ENCODE measurements at regions not wholly inside any gene's neighbourhood (a gene's known extent, or its start where the extent isn't known, plus 50 kb on each side); places are given as distances from the start of the nearest gene placed in this dataset.
"Not testable (repeated sequence)": the region's sequence is repeated elsewhere in the genome, so short reads cannot be mapped to it uniquely, and the experiment has no call there.

- Histone ChIP-seq H3K9me2 (replicated peaks; ENCODE audit: low read depth, low read length) (no peaks in the 10 kb centered on the region), H4K20me1 (ENCODE audit: insufficient read depth, low read length, poor library complexity, severe bottlenecking) (no peaks in the 10 kb centered on the region)
These were observed 274.1 kb upstream of the CHRM3 start for GRCh38 chr1:239112101-239112935.

DNA sequence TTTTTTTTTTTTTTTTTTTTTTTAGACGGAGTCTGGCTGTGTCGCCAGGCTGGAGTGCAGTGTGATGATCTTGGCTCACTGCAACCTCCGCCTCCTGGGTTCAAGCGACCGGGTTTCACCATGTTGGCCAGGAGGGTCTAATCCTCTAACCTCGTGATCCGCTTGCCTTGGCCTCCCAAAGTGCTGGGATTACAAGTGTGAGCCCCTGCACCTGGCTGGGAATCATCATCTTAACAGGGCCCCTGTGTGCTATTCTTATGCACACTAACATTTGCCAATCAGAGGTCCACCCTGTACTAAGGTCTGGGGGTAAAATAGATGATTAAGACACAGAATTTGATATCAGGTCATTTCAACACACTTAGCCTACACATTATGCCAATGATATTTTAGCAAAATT lies 278.7 kb upstream of the CHRM3 start:
- Histone ChIP-seq H3K4me2 (ENCODE audit: low read depth, low read length, poor library complexity, severe bottlenecking) (no peak overlapping the region), H4K20me1 (ENCODE audit: insufficient read depth, low read length, poor library complexity, severe bottlenecking) (no peaks in the 10 kb centered on the region), H3K9me3 (ENCODE audit: insufficient read depth, low read depth, low read length) (no peaks in the 10 kb centered on the region), H3K36me3 (ENCODE audit: insufficient read depth, low read length) (no peaks in the 10 kb centered on the region), H2AFZ (ENCODE audit: low read length) (no peak overlapping the region), H3K9me2 (replicated peaks; ENCODE audit: low read depth, low read length) (no peaks in the 10 kb centered on the region), H3K79me2 (ENCODE audit: insufficient read depth, low read length) (no peaks in the 10 kb centered on the region), H3K27me3 (ENCODE audit: insufficient read depth, low read length, poor library complexity, severe bottlenecking) (no peaks in the 10 kb centered on the region), H3F3A (ENCODE audit: low read depth) (no peaks in the 10 kb centered on the region), H3K4me3 (ENCODE audit: low read length, poor library complexity, severe bottlenecking) (no peak overlapping the region), H3K4me1 (ENCODE audit: insufficient read depth, low read length, poor library complexity, severe bottlenecking) (no peaks in the 10 kb centered on the region), H3K9ac (ENCODE audit: low read depth, low read length, poor library complexity, severe bottlenecking) (no peak overlapping the region)
- TF ChIP-seq, protein P1, sequence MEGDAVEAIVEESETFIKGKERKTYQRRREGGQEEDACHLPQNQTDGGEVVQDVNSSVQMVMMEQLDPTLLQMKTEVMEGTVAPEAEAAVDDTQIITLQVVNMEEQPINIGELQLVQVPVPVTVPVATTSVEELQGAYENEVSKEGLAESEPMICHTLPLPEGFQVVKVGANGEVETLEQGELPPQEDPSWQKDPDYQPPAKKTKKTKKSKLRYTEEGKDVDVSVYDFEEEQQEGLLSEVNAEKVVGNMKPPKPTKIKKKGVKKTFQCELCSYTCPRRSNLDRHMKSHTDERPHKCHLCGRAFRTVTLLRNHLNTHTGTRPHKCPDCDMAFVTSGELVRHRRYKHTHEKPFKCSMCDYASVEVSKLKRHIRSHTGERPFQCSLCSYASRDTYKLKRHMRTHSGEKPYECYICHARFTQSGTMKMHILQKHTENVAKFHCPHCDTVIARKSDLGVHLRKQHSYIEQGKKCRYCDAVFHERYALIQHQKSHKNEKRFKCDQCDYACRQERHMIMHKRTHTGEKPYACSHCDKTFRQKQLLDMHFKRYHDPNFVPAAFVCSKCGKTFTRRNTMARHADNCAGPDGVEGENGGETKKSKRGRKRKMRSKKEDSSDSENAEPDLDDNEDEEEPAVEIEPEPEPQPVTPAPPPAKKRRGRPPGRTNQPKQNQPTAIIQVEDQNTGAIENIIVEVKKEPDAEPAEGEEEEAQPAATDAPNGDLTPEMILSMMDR (conservative IDR thresholded peaks at IDR 0.05; ENCODE audit: low read length): no peak
- no peak for TF ChIP-seq EZH2phosphoT487 (IDR thresholded peaks at IDR 0.05; ENCODE audit: borderline replicate concordance)

More at GRCh38 chr1:239112101-239112935, 274.1 kb upstream of the CHRM3 start:
- Histone ChIP-seq H3F3A (ENCODE audit: low read depth) (no peaks in the 10 kb centered on the region), H3K9me3 (ENCODE audit: insufficient read depth, low read depth, low read length) (peaks cover 4% of the 10 kb centered on the region; the same call in 1 of the 2 replicates), H3K4me1 (ENCODE audit: insufficient read depth, low read length, poor library complexity, severe bottlenecking) (no peaks in the 10 kb centered on the region), H3K27me3 (ENCODE audit: insufficient read depth, low read length, poor library complexity, severe bottlenecking) (no peaks in the 10 kb centered on the region), H3K4me2 (ENCODE audit: low read depth, low read length, poor library complexity, severe bottlenecking) (no peak overlapping the region), H3K36me3 (ENCODE audit: insufficient read depth, low read length) (no peaks in the 10 kb centered on the region), H3K9ac (ENCODE audit: low read depth, low read length, poor library complexity, severe bottlenecking) (no peak overlapping the region), H2AFZ (ENCODE audit: low read length) (no peak overlapping the region), H3K4me3 (ENCODE audit: low read length, poor library complexity, severe bottlenecking) (no peak overlapping the region), H3K79me2 (ENCODE audit: insufficient read depth, low read length) (no peaks in the 10 kb centered on the region)
- TF ChIP-seq, protein P1 (conservative IDR thresholded peaks at IDR 0.05; ENCODE audit: low read length): no peak
- no peak for TF ChIP-seq EZH2phosphoT487 (IDR thresholded peaks at IDR 0.05; ENCODE audit: borderline replicate concordance)

DNA sequence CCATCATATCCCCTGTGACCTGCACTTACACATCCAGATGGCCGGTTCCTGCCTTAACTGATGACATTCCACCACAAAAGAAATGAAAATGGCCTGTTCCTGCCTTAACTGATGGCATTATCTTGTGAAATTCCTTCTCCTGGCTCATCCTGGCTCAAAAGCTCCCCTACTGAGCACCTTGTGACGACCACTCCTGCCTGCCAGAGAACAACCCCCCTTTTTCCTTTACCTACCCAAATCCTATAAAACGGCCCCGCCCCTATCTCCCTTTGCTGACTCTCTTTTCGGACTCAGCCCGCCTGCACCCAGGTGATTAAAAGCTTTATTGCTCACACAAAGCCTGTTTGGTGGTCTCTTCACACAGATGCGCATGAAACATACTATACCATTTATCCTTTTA lies 279.7 kb upstream of the CHRM3 start:
- H3K27me3 ChIP-seq (ENCODE audit: insufficient read depth, low read length, poor library complexity, severe bottlenecking); H2AFZ ChIP-seq (ENCODE audit: low read length); H3K4me1 ChIP-seq (ENCODE audit: insufficient read depth, low read length, poor library complexity, severe bottlenecking); H3F3A ChIP-seq (ENCODE audit: low read depth); H3K79me2 ChIP-seq (ENCODE audit: insufficient read depth, low read length); H3K9me2 ChIP-seq (replicated peaks; ENCODE audit: low read depth, low read length); H4K20me1 ChIP-seq (ENCODE audit: insufficient read depth, low read length, poor library complexity, severe bottlenecking); H3K9ac ChIP-seq (ENCODE audit: low read depth, low read length, poor library complexity, severe bottlenecking); H3K4me2 ChIP-seq (ENCODE audit: low read depth, low read length, poor library complexity, severe bottlenecking); H3K36me3 ChIP-seq (ENCODE audit: insufficient read depth, low read length); H3K9me3 ChIP-seq (ENCODE audit: insufficient read depth, low read depth, low read length); H3K4me3 ChIP-seq (ENCODE audit: low read length, poor library complexity, severe bottlenecking): not testable (repeated sequence)
